ENCODE measurements at regions not wholly inside any gene's neighbourhood (a gene's known extent, or its start where the extent isn't known, plus 50 kb on each side); places are given as distances from the start of the nearest gene placed in this dataset.

GRCh38 chr4:180817529-180817928 is 1425.7 kb upstream of the TENM3 start:
- TF ChIP-seq CTCF (IDR thresholded peaks at IDR 0.05), result no peak
- no peak for TF ChIP-seq POLR2A (IDR thresholded peaks at IDR 0.05)
